ENCODE measurements at regions not wholly inside any gene's neighbourhood (a gene's known extent, or its start where the extent isn't known, plus 50 kb on each side); places are given as distances from the start of the nearest gene placed in this dataset.
"Not testable (repeated sequence)": the region's sequence is repeated elsewhere in the genome, so short reads cannot be mapped to it uniquely, and the experiment has no call there.

GRCh38 chr15:22257047-22258008, 177.0 kb downstream of the OR4M2 start:
- H3K36me3 Mint-ChIP-seq (ENCODE audit: low read depth), result no peaks in the 10 kb centered on the region
- intact Hi-C loops (cut with micrococcal nuclease), result no loop called here
- peaks cover 19% of the 10 kb centered on the region for H3K4me1 Mint-ChIP-seq (ENCODE audit: low read depth)
- no peak overlapping the region for H3K4me3 Mint-ChIP-seq
- H3K27me3 Mint-ChIP-seq, result peaks cover 61% of the 10 kb centered on the region
- no peak overlapping the region for H3K27ac Mint-ChIP-seq
- peaks cover 9% of the 10 kb centered on the region for H3K9me3 Mint-ChIP-seq

- peaks cover 59% of the 10 kb centered on the region for H3K27me3 Mint-ChIP-seq
- no peak overlapping the region for H3K27ac Mint-ChIP-seq
Measured at GRCh38 chr15:22258009-22258397, 177.7 kb downstream of the OR4M2 start.

GRCh38 chr15:22258398-22259150, 178.2 kb downstream of the OR4M2 start:
- Mint-ChIP-seq H3K9me3 (peaks cover 9% of the 10 kb centered on the region), H3K27me3 (peaks cover 55% of the 10 kb centered on the region), H3K4me1 (ENCODE audit: low read depth) (peaks cover 16% of the 10 kb centered on the region), H3K4me3 (no peak overlapping the region), H3K36me3 (ENCODE audit: low read depth) (no peaks in the 10 kb centered on the region), H3K27ac (no peak overlapping the region)
- intact Hi-C loops (cut with micrococcal nuclease), result no loop called here

More at GRCh38 chr15:22258009-22258397, 177.7 kb downstream of the OR4M2 start:
- H3K4me3 Mint-ChIP-seq, result no peak overlapping the region
- peaks cover 19% of the 10 kb centered on the region for H3K4me1 Mint-ChIP-seq (ENCODE audit: low read depth)
- intact Hi-C loops (cut with micrococcal nuclease), result no loop called here
- H3K36me3 Mint-ChIP-seq (ENCODE audit: low read depth), result no peaks in the 10 kb centered on the region
- peaks cover 9% of the 10 kb centered on the region for H3K9me3 Mint-ChIP-seq

- H3K9me3 Mint-ChIP-seq; H3K36me3 Mint-ChIP-seq (ENCODE audit: low read depth); H3K4me3 Mint-ChIP-seq; H3K27ac Mint-ChIP-seq; intact Hi-C loops (cut with micrococcal nuclease); H3K4me1 Mint-ChIP-seq (ENCODE audit: low read depth): not testable (repeated sequence)
- H3K27me3 Mint-ChIP-seq, result peaks cover 49% of the 10 kb centered on the region
Measured at GRCh38 chr15:22259151-22259750, 178.9 kb downstream of the OR4M2 start.

- Mint-ChIP-seq H3K4me3 (no peak overlapping the region), H3K27ac (no peak overlapping the region), H3K4me1 (ENCODE audit: low read depth) (peaks cover 2% of the 10 kb centered on the region), H3K27me3 (peaks cover 43% of the 10 kb centered on the region), H3K36me3 (ENCODE audit: low read depth) (no peaks in the 10 kb centered on the region), H3K9me3 (peaks cover 9% of the 10 kb centered on the region)
- intact Hi-C loops (cut with micrococcal nuclease), result no loop called here
Measured at GRCh38 chr15:22259881-22260421, 179.6 kb downstream of the OR4M2 start.

- H3K27ac Mint-ChIP-seq, result no peak overlapping the region
- intact Hi-C loops (cut with micrococcal nuclease), result no loop called here
Measured at GRCh38 chr15:22262613-22263020, 182.3 kb downstream of the OR4M2 start.

GRCh38 chr15:22263738-22264137, 183.4 kb downstream of the OR4M2 start:
- peaks cover 16% of the 10 kb centered on the region for H3K27me3 Mint-ChIP-seq
- no peak overlapping the region for H3K27ac Mint-ChIP-seq
- no peaks in the 10 kb centered on the region for H3K36me3 Mint-ChIP-seq (ENCODE audit: low read depth)
- no peak overlapping the region for H3K4me3 Mint-ChIP-seq
- intact Hi-C loops (cut with micrococcal nuclease), result no loop called here
- peaks cover 4% of the 10 kb centered on the region for H3K9me3 Mint-ChIP-seq
- no peaks in the 10 kb centered on the region for H3K4me1 Mint-ChIP-seq (ENCODE audit: low read depth)

More at GRCh38 chr15:22262613-22263020, 182.3 kb downstream of the OR4M2 start:
- Mint-ChIP-seq H3K4me1 (ENCODE audit: low read depth) (no peaks in the 10 kb centered on the region), H3K36me3 (ENCODE audit: low read depth) (no peaks in the 10 kb centered on the region), H3K27me3 (peaks cover 21% of the 10 kb centered on the region), H3K4me3 (no peak overlapping the region), H3K9me3 (peaks cover 9% of the 10 kb centered on the region)

- H3K4me3 Mint-ChIP-seq; H3K36me3 Mint-ChIP-seq (ENCODE audit: low read depth); H3K9me3 Mint-ChIP-seq; intact Hi-C loops (cut with micrococcal nuclease); H3K4me1 Mint-ChIP-seq (ENCODE audit: low read depth); H3K27ac Mint-ChIP-seq: not testable (repeated sequence)
- H3K27me3 Mint-ChIP-seq, result peaks cover 10% of the 10 kb centered on the region
Measured at GRCh38 chr15:22264272-22264671, 183.9 kb downstream of the OR4M2 start.

GRCh38 chr15:22265056-22265945, 185.0 kb downstream of the OR4M2 start:
- H3K4me3 Mint-ChIP-seq, result no peak overlapping the region
- no peaks in the 10 kb centered on the region for H3K9me3 Mint-ChIP-seq
- H3K36me3 Mint-ChIP-seq (ENCODE audit: low read depth), result no peaks in the 10 kb centered on the region
- intact Hi-C loops (cut with micrococcal nuclease), result no loop called here
- H3K27ac Mint-ChIP-seq, result no peak overlapping the region
- H3K4me1 Mint-ChIP-seq (ENCODE audit: low read depth), result no peaks in the 10 kb centered on the region
- H3K27me3 Mint-ChIP-seq, result peaks cover 2% of the 10 kb centered on the region

GRCh38 chr15:22265970-22266369, 185.6 kb downstream of the OR4M2 start:
- no peaks in the 10 kb centered on the region for H3K4me1 Mint-ChIP-seq (ENCODE audit: low read depth)
- H3K4me3 Mint-ChIP-seq, result no peak overlapping the region
- no peaks in the 10 kb centered on the region for H3K9me3 Mint-ChIP-seq
- no peaks in the 10 kb centered on the region for H3K27me3 Mint-ChIP-seq
- no peaks in the 10 kb centered on the region for H3K36me3 Mint-ChIP-seq (ENCODE audit: low read depth)
- H3K27ac Mint-ChIP-seq, result no peak overlapping the region
- intact Hi-C loops (cut with micrococcal nuclease), result no loop called here

- Mint-ChIP-seq H3K4me3 (no peak overlapping the region), H3K9me3 (no peaks in the 10 kb centered on the region), H3K27ac (no peak overlapping the region), H3K36me3 (ENCODE audit: low read depth) (no peaks in the 10 kb centered on the region), H3K4me1 (ENCODE audit: low read depth) (no peaks in the 10 kb centered on the region), H3K27me3 (no peaks in the 10 kb centered on the region)
- intact Hi-C loops (cut with micrococcal nuclease), result no loop called here
Measured at GRCh38 chr15:22267761-22268160, 187.4 kb downstream of the OR4M2 start.

GRCh38 chr15:22268201-22268600, 187.9 kb downstream of the OR4M2 start:
- H3K27ac Mint-ChIP-seq; H3K4me3 Mint-ChIP-seq; H3K9me3 Mint-ChIP-seq; intact Hi-C loops (cut with micrococcal nuclease); H3K4me1 Mint-ChIP-seq (ENCODE audit: low read depth); H3K27me3 Mint-ChIP-seq; H3K36me3 Mint-ChIP-seq (ENCODE audit: low read depth): not testable (repeated sequence)

- H3K27me3 Mint-ChIP-seq; H3K36me3 Mint-ChIP-seq (ENCODE audit: low read depth); intact Hi-C loops (cut with micrococcal nuclease): not testable (repeated sequence)
Measured at GRCh38 chr15:22268654-22269053, 188.3 kb downstream of the OR4M2 start.

More at GRCh38 chr15:22268654-22269053, 188.3 kb downstream of the OR4M2 start:
- not testable (repeated sequence) for H3K9me3 Mint-ChIP-seq; H3K4me1 Mint-ChIP-seq (ENCODE audit: low read depth); H3K27ac Mint-ChIP-seq; H3K4me3 Mint-ChIP-seq
